HG02973 (cell line): ENCODE measurements at regions not wholly inside any gene's neighbourhood (a gene's known extent, or its start where the extent isn't known, plus 50 kb on each side); places are given as distances from the start of the nearest gene placed in this dataset.
"Not testable (repeated sequence)": the region's sequence is repeated elsewhere in the genome, so short reads cannot be mapped to it uniquely, and the experiment has no call there.

Experiments used
- ATAC-seq: cut with Tn5 transposase; IDR thresholded peaks from one replicate; pipeline ENCODE4 v1.9.1; 2021; ENCODE audit warnings: moderate library complexity; ENCODE audit not compliant: unreplicated experiment

DNA sequence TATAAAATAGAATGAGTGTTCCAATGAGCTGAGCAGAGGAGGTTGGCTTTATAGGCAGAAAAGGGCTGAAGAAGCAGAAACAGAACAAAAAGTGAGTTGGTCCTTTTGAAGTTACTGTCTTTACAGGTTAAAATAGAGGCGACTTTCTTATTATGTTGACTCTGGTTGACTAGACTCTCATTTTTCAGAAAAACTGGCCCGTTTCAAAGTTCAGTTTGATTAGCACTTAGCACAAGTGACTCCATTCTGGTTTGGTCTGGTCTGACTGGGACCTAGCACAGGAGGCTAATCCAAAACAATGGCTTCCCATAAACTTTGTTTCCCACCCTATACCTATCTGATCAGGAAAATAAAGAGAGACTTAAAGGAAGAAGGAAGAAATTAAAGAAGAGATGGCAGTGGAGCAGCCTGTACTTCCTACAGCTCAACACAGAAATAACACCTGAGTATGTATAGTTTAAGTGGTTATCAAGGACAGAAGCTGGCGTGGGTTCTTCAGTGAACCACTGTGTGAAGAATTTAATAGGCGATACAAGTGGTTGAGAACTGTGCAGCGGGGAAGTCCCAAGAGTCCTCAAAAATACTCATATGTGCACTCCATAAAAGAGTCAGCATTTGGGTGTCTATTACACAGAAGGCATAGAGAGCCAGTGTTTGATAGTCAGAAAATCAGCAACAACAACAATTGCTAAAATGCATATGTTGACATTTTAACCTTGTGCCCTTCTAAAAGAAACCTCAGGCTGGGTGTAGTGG lies 554.8 kb upstream of the HTR2C start:
- ATAC-seq: no peak

DNA sequence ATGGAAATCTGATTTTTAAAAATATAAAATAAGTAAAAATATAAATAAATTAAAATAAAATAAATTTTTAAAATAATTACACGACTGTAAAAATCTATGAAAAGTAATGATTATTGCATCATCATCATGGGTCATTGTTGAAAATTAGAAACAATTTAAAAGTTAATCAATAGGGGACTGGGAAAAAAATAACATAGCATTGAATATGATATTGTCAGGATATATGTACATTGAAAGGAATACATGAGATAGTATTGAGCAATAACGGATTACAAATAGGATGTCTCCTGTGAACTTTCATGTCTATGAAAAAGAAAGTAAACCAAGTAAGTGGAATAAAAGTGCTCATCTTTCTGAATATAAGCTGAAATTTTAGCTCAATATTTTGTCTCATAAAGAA lies 566.8 kb upstream of the HTR2C start:
- no peak for ATAC-seq

DNA sequence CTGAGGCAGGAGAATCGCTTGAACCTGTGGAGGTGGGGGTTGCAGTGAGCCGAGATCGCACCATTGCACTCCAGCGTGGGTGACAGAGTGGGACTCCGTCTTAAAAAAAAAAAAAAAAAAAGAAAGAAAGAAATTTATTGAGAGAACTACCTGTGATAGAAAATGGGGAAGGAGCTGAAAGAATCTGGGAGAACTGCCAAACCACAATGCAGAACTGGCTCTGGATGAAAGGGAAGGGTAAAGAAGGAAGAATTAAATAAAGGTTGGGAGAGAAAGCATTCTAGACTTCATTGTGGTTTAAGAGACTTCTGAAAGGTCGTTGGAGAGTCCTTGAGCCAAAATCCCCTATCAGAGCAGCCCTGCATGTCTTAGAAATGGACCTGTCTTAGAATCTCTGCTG lies 567.9 kb upstream of the HTR2C start:
- no peak for ATAC-seq

DNA sequence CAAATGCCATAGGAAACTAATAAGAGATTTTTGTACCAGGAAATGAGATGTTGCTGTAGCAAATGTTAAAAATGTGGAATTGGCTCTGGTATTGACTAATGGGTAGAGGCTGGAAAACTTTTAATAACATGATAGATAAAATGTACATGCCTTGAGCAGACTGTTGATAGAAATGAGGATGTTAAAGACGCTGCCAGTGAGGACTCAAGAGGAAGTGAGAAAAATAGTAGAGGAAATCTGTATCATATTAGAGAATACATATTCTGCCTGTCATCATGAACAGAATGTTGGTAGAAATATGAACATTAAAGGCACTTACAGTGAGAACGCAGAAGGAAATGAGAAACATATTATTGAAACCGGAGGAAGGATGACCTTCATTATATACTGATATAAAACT lies 577.2 kb upstream of the HTR2C start:
- no peak for ATAC-seq

DNA sequence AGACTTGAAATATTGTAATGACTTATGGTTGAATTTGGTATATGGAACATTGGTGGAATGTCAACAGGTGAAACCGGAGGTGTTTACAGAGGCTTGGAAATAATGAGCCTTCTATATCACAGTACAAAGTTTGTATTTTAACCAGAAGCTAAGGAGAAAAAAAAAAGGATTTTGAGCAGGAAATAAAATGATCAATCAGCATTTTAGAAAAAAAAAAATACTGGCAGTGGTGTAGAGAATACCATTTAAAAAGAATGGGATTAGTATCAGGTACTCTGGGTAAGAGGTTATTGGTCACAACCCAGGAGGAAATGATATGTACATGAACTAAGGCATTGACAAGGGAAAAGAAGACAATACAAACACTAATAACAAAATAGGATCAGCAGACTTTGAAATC lies 587.1 kb upstream of the HTR2C start:
- ATAC-seq: no peak

DNA sequence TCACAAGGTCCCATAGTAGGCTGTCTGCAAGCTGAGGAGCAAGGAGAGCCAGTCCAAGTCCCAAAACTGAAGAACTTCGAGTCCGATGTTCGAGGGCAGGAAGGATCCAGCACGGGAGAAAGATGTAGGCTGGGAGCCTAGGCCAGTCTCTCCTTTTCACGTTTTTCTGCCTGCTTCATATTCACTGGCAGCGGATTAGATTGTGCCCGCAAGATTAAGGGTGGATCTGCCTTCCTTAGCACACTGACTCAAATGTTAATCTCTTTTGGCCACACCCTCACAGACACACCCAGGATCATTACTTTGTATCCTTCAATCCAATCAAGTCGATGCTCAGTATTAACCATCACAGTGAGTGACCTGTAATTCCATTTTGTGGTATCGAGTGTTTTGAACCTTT lies 592.2 kb upstream of the HTR2C start:
- not testable (repeated sequence) for ATAC-seq

DNA sequence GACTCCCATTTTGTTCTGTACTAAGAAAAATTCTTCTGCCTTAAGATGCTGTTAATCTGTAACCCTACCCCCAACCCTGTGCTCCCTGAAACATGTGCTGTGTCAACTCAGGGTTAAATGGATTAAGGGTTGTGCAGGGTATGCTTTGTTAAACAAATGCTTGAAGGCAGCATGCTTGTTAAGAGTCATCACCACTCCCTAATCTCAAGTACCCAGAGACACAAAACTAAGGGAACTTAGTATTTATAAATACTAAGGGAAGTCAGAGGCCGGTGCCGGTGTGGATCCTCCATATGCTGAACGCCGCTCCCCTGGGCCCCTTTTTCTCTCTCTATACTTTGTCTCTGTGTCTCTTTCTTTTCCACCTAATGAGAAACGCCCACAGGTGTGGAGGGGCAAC lies 593.2 kb upstream of the HTR2C start:
- ATAC-seq: not testable (repeated sequence)

DNA sequence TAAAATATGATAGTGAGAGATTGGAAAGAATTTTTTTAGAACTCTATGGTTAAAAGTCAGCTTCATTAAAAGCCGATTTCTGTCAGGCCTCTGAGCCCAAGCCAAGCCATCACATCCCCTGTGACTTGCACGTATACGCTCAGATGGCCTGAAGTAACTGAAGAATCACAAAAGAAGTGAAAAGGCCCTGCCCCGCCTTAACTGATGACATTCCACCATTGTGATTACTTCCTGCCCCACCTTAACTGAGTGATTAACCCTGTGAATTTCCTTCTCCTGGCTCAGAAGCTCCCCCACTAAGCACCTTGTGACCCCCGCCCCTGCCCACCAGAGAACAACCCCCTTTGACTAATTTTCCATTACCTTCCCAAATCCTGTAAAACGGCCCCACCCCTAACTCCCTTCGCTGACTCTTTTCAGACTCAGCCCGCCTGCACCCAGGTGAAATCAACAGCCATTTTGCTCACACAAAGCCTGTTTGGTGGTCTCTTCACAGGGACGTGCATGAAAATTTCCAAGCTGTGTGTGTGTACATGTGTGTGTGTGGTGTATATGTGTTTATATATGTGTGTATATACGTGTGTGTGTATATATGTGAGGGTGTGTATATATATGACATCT lies 595.5 kb upstream of the HTR2C start:
- ATAC-seq: not testable (repeated sequence)

DNA sequence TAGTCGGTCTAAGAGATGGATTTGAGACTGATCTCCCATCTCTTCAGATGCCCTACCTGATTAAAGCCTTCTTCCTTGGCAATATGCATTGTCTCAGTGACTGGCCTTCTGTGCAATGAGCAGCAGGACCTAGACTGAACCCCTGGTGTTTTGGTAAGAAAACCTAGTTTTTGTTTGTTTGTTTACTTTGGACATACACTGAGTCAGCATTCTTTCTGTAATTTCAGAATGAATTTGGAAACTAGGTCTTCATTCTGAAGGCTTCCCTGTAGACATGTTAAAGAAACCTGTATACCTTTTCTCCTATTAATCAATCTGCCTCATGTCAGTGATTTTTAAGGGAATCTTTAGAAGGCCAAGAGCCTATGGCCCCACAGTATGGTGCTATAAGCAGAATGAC lies 597.5 kb upstream of the HTR2C start:
- no peak for ATAC-seq

DNA sequence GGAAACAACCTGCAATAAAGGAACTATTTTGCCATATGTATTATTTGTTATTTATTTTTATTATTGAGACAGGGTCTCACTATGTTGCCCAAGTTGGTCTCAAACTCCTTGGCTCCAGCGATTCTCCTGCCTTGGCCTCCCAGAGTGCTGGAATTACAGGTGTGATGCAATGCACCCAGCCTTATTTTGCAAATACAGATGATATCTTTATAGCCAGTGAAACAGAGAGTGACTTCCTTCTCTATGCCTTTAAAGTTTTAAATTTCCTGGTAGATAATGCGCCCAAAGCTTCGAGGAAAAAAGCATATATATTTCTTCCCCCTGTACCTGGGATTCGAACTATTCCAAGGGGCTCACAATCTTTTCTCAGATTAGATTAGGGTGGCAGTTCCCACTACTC lies 601.1 kb upstream of the HTR2C start:
- no peak for ATAC-seq

DNA sequence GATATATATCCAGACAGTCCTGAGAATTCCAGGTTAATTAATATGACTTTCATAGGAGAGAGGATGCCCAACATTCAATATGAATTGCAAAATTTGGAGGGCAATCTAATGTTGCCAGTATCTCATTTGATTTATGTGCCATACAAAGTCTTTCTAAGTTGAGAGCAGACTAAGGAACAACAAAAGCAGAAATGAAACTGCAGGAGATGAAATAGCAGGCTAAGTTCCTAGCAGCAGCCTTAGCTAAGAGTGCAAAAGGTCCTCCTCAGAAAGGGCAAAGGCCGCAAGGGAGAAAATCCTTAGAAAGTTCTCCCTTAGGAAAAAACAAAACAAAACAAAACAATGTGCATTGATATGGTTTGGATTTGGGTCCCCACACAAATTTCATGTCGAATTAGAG lies 602.9 kb upstream of the HTR2C start:
- ATAC-seq: no peak

DNA sequence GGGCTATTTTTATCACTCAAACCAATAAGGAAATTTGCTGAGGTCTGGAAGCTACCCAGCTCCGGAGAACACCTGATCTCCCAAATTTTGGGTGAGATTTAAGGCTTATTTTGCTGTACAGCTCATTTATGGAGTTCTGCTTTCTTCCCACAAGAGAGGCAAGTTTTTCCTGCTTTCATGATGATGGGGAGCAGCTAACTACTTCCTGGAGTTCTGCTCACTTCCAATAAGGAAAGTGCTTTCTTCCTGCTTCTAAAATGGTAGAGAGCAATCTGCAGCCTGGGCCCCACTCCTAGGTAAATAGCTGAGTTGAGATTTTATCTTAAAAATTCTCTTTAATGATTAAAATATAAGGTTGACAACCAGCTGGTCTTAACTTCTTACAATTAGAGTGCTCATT lies 606.0 kb upstream of the HTR2C start:
- no peak for ATAC-seq

DNA sequence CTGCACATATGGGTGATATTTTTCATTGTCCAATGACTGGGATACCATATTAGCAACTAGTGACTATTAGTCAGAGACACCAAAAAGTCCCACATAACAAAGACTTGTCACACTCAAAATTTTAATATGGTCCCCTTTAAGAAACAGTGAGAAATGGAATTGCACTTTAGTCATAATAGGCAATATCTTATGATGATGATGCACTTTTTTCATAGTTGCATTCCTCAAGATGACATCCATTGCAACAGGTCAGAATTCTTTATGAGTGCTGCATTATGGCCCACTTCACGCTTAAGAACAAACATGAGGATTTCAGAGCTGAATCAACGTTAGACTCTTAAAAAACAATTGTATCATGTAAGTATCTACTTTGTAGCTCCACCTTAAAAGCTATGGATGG lies 608.4 kb upstream of the HTR2C start:
- ATAC-seq: no peak

DNA sequence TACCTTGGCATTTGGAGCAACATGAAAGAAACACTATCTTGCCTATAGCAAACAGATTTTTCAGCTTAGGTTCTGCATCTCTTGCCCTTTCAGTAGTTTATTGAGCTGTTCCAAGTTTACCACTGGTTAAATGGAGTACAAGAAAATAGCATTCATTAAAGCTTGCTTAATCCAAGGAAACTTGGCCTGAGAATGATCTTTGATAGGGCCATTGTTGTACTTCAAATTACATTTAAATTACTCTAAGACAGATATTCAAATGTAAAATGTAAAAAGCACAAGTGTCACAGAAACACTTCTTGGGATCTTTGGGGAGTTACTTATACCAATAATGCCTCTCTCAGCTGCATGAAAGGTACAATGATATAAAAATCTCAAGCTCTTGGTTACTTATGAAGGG lies 609.0 kb upstream of the HTR2C start:
- no peak for ATAC-seq

DNA sequence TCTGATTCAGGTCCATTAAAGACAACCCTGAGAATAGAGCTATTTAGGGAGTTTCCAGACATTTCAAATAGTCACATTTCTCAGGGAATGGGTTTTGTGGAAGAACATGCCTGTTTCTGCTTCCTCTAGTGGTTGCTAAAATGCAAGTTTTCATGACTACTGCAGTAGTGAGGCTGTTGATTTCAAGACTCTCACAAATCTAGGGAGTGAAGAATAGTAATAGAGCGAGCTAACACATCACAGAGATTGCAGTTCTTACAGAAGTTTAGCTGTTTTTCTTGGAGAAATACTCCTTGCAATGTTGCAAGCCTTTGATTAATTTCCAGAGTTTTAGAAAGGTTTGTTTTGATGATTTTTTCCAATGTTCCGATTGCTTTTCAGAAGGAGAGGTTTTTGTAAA lies 610.2 kb upstream of the HTR2C start:
- no peak for ATAC-seq

DNA sequence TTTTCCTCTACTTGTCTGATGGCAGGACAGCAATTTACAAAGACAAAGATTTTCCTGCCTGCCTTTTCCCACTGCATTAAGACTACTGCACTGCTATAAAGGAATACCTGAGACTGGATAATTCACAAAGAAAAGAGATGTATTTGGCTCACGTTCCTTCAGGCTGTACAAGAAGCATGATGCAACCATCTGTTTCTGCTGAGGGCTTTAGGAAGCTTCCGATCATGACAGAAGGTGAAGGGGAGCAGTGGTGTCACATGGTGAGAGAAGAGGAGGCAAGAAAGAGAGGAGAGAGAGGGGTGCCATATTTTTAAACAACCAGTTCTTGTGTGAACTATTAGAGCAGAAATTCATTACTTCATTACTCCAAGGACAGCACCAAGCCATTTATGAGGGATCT lies 617.1 kb upstream of the HTR2C start:
- ATAC-seq: no peak

DNA sequence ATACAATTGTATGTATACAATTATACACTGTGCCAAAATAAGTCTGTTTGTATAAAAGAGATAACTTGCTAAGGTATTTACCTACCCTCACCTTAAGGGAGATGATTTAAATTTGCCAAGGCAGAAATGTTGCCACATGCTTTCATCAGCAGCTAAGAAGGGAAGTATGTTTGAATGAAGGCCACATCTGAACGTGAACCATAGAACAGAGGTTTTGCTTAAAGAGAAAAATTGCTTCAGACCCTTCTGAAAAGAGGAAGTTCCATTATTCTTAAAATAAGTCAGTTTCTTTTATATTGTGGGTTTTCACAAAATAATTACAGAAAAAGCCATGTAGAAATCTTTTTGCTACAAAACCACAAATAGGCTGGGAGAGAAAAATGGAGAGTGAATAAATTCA lies 621.5 kb upstream of the HTR2C start:
- no peak for ATAC-seq

DNA sequence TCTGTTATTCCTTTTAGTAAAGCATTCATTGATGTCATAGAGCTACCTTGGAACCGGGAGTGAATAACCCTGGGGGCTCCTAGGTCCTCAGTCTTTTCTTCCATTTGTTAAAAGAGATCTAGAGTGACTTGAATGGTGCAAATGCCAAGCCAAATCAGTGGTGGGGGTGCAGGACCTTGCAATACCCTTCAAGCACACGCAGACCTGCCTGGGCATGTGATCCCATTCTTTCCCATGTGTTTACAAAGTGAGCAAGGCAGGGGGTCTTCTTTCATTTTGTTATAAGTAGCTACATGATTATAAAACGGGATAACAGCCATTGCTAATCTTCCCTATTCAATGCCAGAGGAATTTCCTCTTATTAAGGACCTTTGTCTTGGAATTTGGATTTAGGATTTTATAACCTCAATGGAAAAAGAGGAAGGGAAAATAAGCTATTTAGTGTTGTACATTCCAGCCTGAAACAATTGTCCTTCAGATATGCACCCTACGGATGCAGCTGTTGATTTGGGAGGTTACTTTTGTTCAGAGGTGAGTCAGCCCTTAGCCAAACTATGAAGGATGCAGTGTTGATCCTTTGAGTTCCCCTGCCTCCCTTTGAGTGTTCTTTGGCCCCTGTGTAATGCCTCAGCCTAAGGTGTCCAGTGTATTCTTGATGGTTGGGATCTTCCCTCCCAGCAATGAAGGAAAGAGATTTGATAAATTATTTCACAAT lies 623.8 kb upstream of the HTR2C start:
- ATAC-seq: no peak

DNA sequence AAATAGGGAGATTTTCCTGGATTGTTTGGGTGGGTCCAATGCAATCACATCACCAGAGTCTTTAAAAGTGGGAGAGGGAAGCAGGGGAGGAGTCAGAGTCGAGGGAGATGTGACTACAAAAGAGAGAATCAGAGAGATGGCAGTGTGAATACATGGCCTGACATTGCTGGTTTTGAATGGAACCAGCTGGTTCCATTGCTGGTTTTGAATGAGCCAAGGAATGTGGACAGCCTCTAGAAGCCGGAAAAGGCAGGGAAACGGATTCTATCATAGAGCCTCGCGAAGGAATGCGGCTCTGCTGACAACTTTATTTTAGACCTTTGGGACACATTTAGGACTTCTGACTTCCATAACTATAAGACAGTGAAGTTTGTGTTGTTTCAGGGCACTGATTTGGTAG lies 627.0 kb upstream of the HTR2C start:
- no peak for ATAC-seq

DNA sequence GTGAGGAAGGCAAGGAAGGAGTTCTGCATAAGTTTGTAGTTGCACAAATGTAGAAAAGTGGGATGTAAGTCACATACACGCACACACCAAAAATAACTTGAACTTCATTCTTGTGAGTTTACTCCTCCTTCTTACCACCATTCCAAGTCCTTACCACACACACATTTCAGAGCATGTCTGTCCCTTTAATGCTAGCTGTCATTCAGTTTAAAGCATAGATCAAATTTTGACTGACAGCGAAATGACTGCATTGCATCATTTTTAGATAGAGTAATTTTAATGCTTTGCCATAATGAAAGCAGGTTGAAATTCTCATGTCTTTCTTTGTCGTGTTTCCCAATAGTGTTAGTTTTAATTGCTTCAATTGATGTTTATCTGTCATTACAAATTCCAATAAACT lies 629.6 kb upstream of the HTR2C start:
- ATAC-seq: no peak

DNA sequence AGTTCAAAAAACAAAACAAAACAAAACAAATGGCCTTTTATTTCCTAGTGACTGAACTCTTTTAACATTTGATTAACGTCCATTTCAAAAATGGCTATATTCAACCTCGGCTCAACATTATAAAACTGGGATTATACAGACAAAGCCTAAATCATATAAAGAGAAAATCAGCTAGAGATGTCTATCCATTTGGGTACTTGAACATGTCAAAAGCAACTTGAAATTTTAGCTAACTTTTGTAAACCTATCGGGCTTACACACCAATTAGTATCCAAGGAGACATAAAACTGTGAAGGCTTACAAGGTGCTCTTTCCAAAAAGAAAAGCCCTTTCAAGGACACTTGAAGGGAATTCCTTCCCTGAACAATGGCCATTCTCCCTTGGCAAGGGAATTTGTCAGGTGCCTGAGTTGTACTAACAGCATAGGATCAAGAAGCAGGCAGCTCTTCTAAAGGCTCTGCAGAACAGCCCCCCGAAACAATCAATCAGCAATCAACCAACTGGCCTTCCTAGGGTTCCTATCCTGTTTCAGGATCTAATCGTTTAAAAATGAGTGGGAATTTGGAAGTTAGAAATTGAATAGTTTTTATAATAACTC lies 633.7 kb upstream of the HTR2C start:
- ATAC-seq: no peak

DNA sequence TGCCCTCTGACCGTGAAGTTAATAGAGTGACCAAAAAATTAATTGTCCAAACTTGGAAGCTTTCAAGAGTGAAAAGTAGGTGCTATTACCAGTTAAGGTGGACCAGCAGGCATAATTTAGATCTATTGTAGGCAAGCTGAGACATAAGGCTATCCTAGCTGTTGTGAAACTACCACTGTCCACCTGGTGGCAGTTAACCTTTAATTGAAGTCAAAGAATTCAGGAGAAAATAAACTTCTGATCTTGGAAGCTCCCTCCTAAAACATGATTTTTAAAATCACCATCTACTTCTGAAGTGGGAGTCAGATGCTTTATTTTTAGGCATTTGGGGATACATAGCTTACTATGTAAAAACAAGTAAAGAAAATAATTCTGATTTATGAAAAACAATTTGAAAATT lies 636.3 kb upstream of the HTR2C start:
- ATAC-seq: no peak
